CD4-positive, alpha-beta T cell treated with Interleukin-4 for 4 hours (primary cell): ENCODE measurements at regions not wholly inside any gene's neighbourhood (a gene's known extent, or its start where the extent isn't known, plus 50 kb on each side); places are given as distances from the start of the nearest gene placed in this dataset.
"Not testable (repeated sequence)": the region's sequence is repeated elsewhere in the genome, so short reads cannot be mapped to it uniquely, and the experiment has no call there.

Source experiments
- DNase-seq: peaks from one replicate; pipeline ENCODE4 v3.0.0-alpha.2; 2020

DNA sequence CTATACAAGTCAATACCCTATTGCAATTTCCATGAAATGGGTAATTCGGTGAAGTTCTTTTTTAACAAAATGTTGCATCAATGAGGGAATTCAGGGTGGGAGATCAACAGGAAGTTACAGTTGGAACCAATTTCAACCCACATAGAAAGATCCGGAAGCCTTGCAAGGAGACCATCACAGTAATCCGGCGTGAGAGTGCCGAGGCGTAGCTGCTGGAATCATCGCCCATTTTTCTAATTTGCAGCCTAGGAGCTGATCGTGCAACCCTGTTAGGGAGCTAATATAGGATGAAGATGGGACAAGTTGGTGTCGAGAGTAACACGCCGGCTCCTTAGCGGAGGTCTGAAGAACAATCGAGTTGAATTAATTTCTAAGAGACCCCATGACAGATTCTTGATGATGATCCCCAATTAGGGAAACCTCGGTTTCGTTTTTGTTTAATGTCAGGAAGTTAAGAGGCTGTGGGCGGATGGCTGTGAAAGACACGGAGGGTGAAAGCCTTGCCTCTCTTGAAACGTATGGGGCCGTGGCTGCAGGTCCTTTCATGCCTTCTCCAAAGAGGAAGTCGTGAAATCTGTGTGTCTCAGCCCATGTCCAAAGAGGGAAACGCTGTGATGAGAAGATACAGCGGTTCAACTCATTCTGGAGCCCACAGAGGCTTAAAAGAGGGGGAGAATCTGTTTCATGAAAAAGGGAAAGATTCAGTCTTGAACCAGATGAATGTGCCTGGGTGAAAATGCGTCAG is 51.2 kb upstream of the CARD11 start:
- DNase-seq, result peak; percentile 56

DNA sequence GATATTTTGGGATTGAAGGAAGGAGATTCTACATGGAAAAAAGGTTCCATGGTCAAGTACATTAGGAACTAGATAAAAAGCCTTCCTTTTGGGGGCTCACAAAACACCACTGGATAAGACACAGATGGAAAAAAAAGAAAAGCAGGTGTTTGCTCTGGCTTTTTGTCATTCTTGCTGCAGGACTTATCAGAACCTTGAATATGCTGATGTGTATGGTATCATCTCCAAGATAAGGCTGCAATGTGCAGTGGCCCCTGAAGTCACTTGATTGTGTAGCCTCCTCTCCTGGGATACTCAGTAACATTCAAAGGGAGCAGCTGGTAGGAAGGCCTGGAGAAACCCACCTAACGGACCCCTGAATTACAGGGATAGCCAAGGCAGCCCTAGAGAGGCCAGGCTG is 54.1 kb upstream of the CARD11 start:
- no peak for DNase-seq

DNA sequence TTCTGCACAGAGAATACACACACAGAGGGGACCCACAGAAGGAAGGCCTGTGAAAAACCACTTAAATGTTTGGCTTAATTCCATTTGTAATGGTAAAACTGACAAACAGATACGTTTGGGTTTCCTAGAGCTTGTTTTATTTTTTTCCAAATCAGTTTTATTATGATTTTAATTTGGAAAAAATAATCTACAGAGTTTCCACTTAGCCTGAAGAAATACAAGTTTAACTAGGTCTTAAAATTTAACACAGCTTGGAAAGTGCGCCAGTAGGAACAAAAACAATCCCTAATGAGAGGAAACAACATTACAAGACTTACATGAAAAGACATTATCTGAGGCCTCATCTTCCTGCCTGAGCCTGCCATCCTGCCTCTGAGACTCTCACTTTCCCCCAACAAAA is 58.5 kb upstream of the CARD11 start:
- DNase-seq, result no peak

DNA sequence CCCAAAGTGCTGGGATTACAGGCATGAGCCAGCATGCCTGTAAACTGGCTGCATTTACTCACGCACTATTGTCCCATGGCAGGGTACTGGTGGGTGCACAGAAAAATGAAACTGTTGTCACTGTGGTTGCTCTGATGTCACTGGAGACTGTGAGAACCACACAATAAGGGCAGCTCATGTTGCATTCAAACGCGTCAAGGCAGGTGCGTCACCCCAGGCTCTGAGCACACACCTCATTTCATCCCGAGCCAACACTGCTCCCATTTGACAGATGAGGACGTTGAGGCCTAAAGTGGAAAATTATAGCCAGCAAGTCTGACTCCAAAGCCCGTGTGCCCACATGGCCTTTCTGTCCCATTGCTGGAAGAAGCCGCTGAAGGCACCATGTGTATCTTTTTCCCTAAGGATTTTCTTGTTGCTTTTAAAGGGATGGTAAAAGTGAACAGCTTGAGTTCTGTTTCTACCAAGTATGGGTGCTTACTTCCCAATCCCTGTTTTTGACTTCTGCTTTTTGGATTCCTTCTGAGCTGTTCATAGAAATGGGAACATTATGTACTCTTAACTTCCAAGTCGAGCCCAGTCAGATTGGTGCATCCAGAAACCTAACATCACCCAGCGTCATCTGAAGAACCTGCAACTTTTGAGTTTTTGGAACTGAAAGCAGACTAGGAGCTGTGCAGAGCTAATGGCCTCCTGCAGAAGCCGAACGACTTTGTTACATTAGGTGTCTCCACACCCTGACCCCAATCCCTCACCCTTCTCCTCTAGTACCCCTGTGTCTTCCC is 60.1 kb upstream of the CARD11 start:
- no peak for DNase-seq

DNA sequence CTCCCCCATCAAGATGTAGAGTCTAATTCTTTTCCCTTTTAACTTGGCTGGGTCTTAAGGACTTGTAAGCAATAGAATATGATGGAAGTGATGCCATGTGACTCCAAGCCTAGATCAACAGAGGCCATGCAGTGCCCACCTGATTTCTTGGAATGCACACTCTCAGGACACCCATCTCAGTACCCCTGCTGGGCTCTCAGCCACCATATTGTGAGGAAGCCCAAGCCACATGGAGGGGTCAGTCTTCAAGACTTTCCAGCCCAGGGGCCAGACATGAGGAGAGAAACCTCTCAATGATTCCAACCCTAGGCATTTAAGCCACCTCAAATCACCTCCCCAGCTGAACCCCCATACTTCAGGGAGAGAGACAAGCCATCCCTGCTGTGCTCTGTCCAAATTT is 62.2 kb upstream of the CARD11 start:
- no peak for DNase-seq

DNA sequence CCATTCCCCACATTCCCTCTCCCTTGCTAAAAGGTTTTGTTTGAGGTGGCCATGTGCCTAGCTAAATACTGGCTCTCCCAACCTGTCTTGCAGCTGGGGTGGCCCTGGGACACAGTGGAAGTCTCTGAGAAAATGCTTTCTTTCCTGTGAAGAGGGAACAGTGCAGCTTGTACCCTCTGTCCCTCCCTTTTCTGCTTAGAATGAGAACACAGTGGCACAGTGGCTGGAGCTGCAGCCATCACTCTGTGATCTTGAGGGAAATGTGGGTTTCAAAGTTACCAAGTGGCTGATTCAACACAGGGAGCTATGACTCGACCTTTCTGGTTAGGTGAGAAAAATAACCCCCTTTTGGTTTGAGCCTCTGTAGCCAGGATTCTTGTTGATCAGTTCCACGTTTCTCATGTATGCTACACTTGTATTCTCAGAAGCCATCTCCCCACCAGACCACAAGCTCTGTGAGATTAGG is 62.7 kb upstream of the CARD11 start:
- DNase-seq, result peak; percentile 33

DNA sequence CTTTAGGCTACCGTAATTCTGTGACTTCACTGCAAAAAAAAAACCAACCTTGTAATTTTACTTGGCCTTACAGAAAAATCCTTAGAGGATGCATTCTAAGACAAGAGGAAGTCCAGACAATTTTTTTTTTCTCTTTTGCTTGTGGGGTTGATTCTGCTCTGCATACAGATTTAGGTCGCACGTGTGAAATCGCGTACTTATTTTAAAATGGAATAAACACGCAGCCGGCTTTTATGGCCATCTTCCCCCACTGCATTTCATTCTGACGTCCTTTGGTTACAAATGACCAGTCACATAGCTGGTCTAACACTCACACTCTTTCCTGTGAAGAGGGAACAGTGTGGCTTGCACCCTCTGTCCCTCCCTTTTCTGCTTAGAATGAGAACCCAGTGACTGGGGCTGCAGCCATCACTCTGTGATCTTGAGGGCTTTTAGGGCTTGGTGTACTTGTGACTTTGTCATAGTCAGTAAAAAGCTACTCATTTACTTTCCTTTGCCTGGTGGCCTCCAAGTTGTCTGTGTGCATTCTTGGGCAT is 63.6 kb upstream of the CARD11 start:
- DNase-seq, result no peak

DNA sequence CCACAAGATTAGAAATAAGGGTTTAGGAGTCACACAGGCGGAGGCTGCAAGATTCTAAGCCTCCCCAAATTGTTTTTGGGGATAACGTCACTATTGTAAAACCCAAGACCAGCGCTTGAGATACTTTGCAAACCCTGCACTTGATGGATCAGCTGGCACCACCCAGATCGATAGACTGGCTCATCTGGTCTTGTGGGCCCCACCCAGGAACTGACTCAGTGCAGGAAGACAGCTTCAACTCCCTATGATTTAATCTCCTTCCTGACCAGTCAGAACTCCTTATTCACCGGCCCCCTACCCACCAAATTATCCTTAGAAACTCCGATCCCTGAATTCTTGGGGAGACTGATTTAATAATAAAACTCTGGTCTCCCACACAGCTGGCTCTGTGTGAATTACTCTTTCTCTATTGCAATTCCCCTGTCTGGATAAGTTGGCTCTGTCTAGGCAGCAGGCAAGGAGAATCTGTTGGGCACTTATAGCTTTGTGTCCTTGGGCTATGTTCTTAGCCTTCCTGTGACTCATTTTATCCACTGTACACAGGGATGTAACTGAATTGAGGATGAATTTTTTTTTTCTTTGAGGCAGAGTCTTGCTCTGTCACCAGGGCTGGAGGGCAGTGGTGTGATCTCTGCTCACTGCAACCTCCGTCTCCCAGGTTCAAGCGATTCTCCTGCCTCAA is 64.4 kb upstream of the CARD11 start:
- no peak for DNase-seq

DNA sequence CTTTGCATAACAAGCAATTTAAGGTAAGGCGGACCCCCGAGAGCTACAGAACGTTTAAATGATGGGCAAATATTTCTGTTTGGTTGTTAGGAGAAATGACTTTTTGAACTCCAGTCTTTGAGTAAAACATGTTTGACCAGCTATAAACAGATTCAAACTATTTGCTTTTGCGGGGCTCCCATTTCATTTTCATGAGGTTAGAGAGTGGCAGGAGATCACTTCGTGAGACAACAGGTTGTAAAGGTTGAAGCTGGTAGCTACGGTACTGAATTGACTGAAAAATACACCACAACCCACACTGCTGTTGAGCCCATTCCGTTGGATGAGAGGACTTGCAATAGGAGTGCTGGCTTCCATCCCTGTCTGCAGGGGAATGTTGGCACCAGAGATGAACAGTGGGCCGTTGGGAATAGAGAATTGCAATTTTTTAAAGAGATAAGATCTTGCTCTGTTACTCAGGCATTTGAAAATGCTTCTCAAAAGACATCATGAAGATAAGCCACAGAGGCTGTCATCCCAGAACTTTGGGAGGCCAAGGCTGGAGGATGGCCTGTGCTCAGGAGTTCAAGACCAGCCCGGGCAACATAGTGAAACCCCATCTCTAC is 65.7 kb upstream of the CARD11 start:
- DNase-seq, result no peak

DNA sequence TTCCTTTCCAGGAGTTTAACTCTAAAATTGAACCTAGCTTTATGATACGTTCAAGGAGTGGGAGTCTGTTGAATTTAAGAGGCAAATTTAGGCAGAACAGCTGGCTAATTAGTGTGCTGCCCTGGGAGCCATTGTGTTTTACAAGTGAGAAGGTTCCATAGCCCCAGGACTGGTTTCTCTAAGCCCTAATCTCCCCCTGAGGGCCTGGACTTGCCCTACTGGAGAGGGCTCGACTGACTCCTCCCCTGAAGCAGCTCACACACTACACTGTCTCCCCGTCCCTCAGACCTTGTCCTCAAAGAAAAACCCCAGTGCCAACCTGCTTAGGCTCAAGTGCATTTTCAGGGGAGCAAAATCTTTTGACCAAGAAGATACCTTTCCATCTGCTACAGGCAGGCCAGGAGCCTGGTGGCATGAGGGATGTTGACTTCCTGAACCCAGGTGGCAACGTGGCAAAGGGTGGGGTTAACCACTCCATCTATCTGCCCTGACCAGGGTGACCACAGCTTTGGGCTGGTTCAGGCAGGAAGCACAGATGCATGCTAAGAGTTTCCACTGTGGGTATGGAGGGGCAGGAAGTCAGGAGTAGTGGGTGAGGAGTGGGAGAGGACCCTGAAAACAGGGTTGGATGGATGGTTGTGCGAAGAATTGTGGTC is 68.9 kb upstream of the CARD11 start:
- peak; percentile 16 for DNase-seq

DNA sequence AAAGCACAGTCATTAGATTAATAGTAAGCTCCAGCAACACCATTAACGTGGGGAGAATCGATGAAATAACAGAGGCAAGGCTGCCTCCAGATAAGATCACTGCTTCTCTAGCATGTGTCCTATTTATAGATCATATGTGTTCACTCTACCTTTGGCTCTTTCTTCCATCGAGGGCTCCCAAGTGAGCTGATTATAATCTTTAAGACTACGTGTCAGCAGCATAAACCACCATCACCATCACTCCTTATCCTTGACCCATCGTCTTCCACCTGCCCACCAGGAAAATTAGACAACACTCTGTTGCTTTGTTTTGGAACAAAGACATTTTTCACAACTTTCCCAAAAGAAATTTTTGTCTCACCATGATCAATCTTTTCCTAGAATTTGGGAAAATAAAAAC is 71.2 kb upstream of the CARD11 start:
- no peak for DNase-seq

DNA sequence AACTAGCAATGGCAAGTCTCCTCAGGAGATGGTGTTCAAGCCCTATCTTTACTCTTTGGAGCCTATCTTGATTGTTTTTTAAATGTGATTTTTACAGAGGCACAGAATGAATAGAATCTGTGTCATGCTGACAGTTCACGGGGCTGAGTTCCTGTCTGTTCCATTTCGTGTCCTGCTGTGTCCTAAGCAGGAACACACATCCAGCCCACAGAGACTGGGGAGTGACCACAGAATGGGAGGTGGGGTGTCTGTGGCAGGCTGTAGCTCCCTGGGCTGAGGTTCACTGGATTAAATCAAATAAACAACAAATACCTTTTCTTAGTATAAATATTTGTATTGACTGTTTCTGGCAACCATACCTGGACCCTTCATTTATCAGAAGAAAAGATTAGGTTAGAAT is 73.4 kb upstream of the CARD11 start:
- DNase-seq, result no peak

DNA sequence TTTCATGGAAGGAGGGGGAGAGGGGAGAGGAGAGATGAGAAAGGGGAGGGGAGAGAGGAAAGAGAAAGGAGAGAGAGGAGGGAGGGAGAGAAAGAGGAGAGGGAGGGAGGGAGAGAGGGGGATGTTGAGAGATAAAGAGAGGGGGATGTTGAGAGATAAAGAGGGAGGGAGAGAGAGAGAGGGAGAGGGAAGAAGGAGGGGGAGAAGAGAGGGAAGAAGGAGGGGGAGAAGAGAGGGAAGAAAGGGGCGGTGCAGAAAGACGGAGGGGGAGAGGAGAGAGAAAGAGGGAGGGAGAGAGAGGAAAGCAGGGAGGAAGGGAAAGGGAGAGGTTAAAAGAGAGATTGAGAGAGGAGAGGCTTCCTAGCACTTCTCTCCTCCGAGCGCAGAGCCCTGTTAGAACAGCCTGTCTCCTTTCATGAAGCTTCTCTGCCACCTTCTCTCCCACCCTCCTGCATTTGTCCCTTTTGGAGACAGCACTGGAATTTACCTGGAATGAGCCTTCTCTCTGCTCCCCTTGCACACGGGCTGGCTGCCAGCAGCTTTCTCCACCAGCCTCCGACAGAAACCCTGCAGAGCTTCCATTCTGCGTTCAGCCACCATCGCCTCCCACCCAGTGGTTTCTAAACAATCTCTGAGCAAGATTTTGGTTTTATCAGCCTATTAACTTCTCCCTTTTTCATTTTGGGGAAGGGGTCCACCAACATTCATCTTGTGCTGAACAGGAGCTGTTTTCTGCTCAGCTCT is 74.0 kb upstream of the CARD11 start:
- no peak for DNase-seq

DNA sequence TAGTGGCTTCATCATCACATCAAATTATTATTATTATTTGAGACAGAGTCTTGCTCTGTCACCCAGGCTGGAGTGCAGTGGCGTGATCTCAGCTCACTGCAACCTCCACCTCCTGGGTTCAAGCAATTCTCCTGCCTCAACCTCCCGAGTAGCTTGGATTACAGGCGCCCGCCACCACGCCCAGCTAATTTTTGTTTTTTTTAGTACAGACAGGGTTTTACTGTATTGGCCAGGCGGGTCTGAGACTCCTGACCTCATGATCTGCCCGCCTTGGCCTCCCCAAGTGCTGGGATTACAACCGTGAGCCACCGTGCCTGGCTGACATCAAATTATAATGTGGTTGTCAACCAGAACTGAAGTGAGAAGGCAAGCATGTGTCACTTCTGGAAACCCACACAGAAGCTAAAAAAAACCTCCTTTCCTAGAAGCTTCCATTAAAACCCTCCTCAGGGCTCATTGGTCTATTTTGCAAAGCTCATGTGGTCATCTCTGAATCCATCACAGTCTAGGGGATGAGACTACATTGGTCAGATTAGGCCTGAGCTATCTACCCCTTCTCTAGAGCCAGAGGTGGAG is 75.8 kb upstream of the CARD11 start:
- DNase-seq, result not testable (repeated sequence)

DNA sequence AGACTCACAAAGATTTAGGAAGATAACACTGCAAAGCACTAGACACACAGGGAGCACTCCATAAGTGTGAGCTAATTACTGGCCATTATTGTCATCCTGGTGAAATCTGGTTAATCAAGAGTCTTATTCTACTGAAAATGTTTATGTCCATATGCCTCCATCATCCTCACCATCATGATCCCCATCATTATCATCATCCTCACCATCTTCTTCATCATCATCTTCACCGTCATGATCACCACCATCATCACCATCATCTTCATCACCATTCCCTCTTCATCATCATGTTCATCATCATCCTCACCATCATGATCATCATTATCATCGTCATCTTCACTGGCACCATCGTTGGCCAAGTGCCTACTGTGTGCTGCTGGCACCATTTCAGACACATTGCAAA is 76.3 kb upstream of the CARD11 start:
- DNase-seq, result no peak

DNA sequence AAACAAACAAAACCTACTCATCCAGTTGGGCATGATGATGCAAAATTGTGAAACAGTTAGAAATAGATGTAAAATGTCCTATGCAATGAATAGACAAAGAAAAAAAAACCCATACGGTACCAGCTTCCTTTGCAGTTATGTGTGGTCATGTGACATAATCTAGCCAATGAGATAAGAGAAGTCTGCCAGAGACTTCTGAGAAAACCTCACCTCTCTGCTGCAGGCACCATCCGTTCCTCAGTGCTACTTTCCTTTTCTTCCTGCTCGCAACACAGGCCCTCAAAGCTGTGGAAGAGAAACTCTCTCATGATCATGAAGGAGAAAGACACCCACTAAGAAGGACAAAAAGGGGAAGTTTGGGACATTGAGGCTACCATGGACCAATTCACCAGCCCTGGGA is 76.8 kb upstream of the CARD11 start:
- DNase-seq, result peak; percentile 45

DNA sequence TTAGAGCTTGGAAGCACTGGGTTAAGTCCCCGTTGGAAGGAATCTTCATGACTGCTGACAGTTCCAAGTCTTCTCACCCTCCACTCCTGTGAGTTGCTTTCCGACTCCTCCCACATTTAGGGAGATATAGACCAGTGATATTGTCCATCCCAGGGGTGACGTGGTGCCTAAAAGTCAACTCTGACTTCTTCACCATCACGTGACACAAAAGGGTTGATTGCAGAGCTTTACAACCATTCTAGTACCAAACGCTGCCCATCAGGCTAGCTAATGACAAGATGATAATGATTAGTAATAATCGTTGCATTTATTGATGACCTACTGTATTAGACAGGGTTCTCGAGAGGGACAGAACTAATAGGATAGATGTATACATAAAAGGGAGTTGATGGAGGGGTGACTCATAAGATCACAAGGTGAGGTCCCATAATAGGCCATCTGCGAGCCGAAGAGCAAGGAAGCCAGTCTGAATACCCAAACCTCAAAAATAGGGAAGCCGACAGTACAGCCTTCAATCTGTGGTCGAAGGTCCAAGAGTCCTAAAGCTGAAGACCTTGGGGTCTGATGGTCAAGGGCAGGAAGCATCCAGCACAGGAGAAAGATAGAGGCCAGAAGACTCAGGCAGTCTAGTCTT is 85.3 kb upstream of the CARD11 start:
- no peak for DNase-seq

DNA sequence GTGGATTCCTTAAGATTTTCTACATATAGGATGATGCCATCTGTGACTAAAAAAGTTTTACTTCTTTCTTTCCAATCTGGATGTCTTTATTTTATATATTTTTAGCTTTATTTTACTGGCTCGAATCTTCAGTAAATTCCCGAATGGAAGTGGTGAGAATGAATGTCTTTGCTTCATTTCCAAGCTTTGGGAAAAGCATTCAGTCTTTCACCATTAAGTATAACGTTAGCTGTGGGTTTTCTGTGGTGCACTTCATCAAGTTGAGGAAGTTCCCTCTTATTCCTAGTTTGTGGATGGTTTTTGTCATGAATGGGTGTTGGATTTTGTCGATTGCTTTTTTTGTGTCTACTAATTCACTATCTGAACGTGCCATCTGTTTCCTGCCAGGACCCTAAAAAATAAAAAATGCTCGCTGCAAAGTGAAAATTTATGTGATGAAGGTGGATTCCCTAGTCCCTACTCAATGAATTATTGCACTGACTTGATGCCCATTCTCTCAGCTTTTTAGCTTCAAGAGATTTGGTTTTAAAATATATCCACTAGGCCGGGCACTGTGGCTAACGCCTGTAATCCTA is 90.2 kb upstream of the CARD11 start:
- DNase-seq, result no peak

DNA sequence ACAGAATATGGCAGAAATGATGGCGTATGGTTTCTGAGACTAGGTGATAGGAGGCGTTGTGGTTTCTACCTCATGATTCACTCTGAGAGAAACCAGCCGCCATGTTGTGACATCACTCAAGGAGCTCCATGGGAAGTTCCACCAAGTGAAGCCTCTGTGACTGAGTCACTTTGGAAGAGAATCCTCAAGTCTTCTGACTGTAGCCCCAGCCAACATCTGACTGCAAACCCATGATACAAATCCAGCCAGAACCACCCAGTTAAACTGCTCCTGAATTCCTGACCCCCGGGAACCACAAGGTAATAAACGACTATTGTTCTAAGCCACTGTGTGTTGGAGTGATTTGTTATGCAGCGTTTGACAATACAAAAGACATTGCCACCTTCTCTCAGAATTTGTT is 91.1 kb upstream of the CARD11 start:
- DNase-seq, result no peak

DNA sequence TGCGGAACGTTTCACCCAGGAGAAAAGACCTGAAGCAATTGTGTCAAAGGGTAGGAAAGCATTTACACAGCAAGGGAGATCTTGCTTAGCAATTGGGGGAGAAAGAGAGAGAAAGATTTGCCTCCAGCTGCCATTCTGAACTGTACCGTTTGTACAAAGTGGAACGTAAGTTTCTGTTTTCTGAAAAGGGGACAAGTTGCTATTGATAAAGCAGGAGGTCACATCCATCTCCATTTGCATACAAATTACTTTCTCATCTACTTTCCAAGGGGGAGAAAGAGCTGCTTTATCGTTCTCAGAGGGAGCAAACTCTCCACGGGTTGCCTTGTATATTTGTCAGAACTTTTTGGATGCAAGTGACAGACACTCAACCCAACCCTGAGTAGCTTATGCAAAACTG is 92.0 kb upstream of the CARD11 start:
- DNase-seq, result no peak

DNA sequence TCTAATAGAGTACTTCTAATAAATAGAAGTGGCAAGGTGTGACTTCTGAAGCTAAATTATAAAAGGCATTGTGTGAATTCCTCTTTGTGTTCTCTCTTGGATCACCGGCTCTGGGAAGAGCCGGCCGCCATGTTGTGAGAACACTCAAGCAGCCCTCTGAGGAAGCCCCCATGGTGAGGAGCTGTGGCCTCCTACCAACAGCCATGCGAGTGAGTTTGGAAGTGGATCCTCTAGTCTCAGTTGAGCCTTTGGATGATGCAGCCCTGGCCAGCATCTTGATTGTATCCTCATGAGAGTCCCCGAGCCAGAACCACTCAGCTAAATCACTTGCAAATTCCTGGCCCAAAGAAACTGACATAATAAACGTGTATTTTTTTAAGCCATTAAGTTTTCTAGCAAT is 94.5 kb upstream of the CARD11 start:
- DNase-seq, result no peak
